RWPE2 (cell line): ENCODE measurements at regions not wholly inside any gene's neighbourhood (a gene's known extent, or its start where the extent isn't known, plus 50 kb on each side); places are given as distances from the start of the nearest gene placed in this dataset.

Experiments
- ATAC-seq: fragments of 200-7000 bp; cut with Tn5 transposase; 3 replicates; pipeline ENCODE4 v1.9.1; 2021; ENCODE audit warnings: low read depth
- DNase-seq: peaks from one replicate; pipeline ENCODE4 v3.0.0-alpha.2; 2020; ENCODE audit warnings: low spot score
- H3K27ac ChIP-seq: fragments of 450-650 bp; 2 replicates; pipeline ENCODE4 v1.5.1; 2017; ENCODE audit warnings: mild to moderate bottlenecking; ENCODE audit not compliant: poor library complexity, severe bottlenecking
- H3K27me3 ChIP-seq: fragments of 250-450 bp; sonication (Bioruptor Pico); 2 replicates; pipeline ENCODE4 v1.5.1; 2021; ENCODE audit warnings: mild to moderate bottlenecking, moderate library complexity; ENCODE audit not compliant: insufficient read depth, poor library complexity, severe bottlenecking
- H3K36me3 ChIP-seq: fragments of 250-450 bp; sonication (Bioruptor Pico); 2 replicates; pipeline ENCODE4 v1.5.1; 2020; ENCODE audit warnings: low read depth, mild to moderate bottlenecking, moderate library complexity
- H3K4me1 ChIP-seq: fragments of 250-450 bp; sonication (Bioruptor Pico); 2 replicates; pipeline ENCODE4 v1.5.1; 2021; ENCODE audit warnings: mild to moderate bottlenecking, moderate library complexity; ENCODE audit not compliant: insufficient read depth, poor library complexity, severe bottlenecking
- H3K4me3 ChIP-seq: fragments of 250-450 bp; sonication (Bioruptor Pico); 2 replicates; pipeline ENCODE4 v1.5.1; 2021; ENCODE audit warnings: mild to moderate bottlenecking, moderate library complexity; ENCODE audit not compliant: severe bottlenecking
- H3K9me3 ChIP-seq: fragments of 250-450 bp; sonication (Bioruptor Pico); 2 replicates; pipeline ENCODE4 v1.5.1; 2021; ENCODE audit warnings: mild to moderate bottlenecking, moderate library complexity; ENCODE audit not compliant: severe bottlenecking
- CTCF ChIP-seq: fragments of 450-650 bp; IDR thresholded peaks from one replicate; pipeline ENCODE4 v1.5.1; 2017; ENCODE audit warnings: mild to moderate bottlenecking, moderate library complexity; ENCODE audit not compliant: poor library complexity, severe bottlenecking

GRCh38 chr13:111547726-111548273 lies 227.4 kb downstream of the TEX29 start:
- Histone ChIP-seq H3K4me3 (no peak overlapping the region), H3K9me3 (no peaks in the 10 kb centered on the region), H3K27me3 (no peaks in the 10 kb centered on the region), H3K36me3 (no peaks in the 10 kb centered on the region), H3K4me1 (no peaks in the 10 kb centered on the region), H3K27ac (no peak overlapping the region)
- no peak for TF ChIP-seq CTCF
- DNase-seq (no peak), ATAC-seq (no peak)

- Histone ChIP-seq H3K36me3 (no peaks in the 10 kb centered on the region), H3K4me1 (no peaks in the 10 kb centered on the region), H3K4me3 (no peak overlapping the region), H3K9me3 (no peaks in the 10 kb centered on the region), H3K27me3 (no peaks in the 10 kb centered on the region), H3K27ac (no peak overlapping the region)
- ATAC-seq: no peak
- DNase-seq: no peak
- no peak for TF ChIP-seq CTCF
Observed at GRCh38 chr13:111548301-111548700, 227.9 kb downstream of the TEX29 start.

GRCh38 chr13:111548805-111549204 lies 228.4 kb downstream of the TEX29 start:
- DNase-seq (no peak), ATAC-seq (no peak)
- Histone ChIP-seq H3K4me3 (no peak overlapping the region), H3K4me1 (no peaks in the 10 kb centered on the region), H3K27ac (no peak overlapping the region), H3K36me3 (no peaks in the 10 kb centered on the region), H3K9me3 (no peaks in the 10 kb centered on the region), H3K27me3 (no peaks in the 10 kb centered on the region)
- no peak for TF ChIP-seq CTCF

- Histone ChIP-seq H3K4me3 (no peak overlapping the region), H3K4me1 (no peaks in the 10 kb centered on the region), H3K36me3 (no peaks in the 10 kb centered on the region), H3K27me3 (no peaks in the 10 kb centered on the region), H3K9me3 (no peaks in the 10 kb centered on the region), H3K27ac (no peak overlapping the region)
- ATAC-seq: no peak
- TF ChIP-seq CTCF: no peak
- no peak for DNase-seq
Observed at GRCh38 chr13:111549464-111549863, 229.0 kb downstream of the TEX29 start.

GRCh38 chr13:111550062-111550461 lies 229.6 kb downstream of the TEX29 start:
- DNase-seq (no peak), ATAC-seq (no peak)
- H3K4me3 ChIP-seq: no peak overlapping the region
- H3K27ac ChIP-seq: no peak overlapping the region
- H3K4me1 ChIP-seq: no peaks in the 10 kb centered on the region
- H3K27me3 ChIP-seq: no peaks in the 10 kb centered on the region
- no peaks in the 10 kb centered on the region for H3K9me3 ChIP-seq
- no peaks in the 10 kb centered on the region for H3K36me3 ChIP-seq
- no peak for TF ChIP-seq CTCF
